ENCODE measurements at regions not wholly inside any gene's neighbourhood (a gene's known extent, or its start where the extent isn't known, plus 50 kb on each side); places are given as distances from the start of the nearest gene placed in this dataset.

- DNase-seq (ENCODE audit: low read depth): no peak
- TF ChIP-seq CTCF (IDR thresholded peaks at IDR 0.05; ENCODE audit: insufficient read depth, low read length): no peak
- no peak overlapping the region for H3K4me3 ChIP-seq (ENCODE audit: low read depth, low read length)
Measured at GRCh38 chr13:89950225-89950624, 1397.3 kb upstream of the MIR17HG start.

GRCh38 chr13:89951341-89951740 is 1396.1 kb upstream of the MIR17HG start:
- no peak overlapping the region for H3K4me3 ChIP-seq (ENCODE audit: low read depth, low read length)
- DNase-seq (ENCODE audit: low read depth): no peak
- no peak for TF ChIP-seq CTCF (IDR thresholded peaks at IDR 0.05; ENCODE audit: insufficient read depth, low read length)

GRCh38 chr13:89953581-89953980 is 1393.9 kb upstream of the MIR17HG start:
- no peak for DNase-seq (ENCODE audit: low read depth)
- H3K4me3 ChIP-seq (ENCODE audit: low read depth, low read length): no peak overlapping the region
- TF ChIP-seq CTCF (IDR thresholded peaks at IDR 0.05; ENCODE audit: insufficient read depth, low read length): no peak

- TF ChIP-seq CTCF (IDR thresholded peaks at IDR 0.05; ENCODE audit: insufficient read depth, low read length): no peak
Measured at GRCh38 chr13:89955773-89956172, 1391.7 kb upstream of the MIR17HG start.

GRCh38 chr13:89959074-89959473 is 1388.4 kb upstream of the MIR17HG start:
- DNase-seq (ENCODE audit: low read depth): no peak
- no peak for TF ChIP-seq CTCF (IDR thresholded peaks at IDR 0.05; ENCODE audit: insufficient read depth, low read length)
- no peak overlapping the region for H3K4me3 ChIP-seq (ENCODE audit: low read depth, low read length)

More at GRCh38 chr13:89955773-89956172, 1391.7 kb upstream of the MIR17HG start:
- no peak overlapping the region for H3K4me3 ChIP-seq (ENCODE audit: low read depth, low read length)
- no peak for DNase-seq (ENCODE audit: low read depth)

GRCh38 chr13:89965252-89965651 is 1382.2 kb upstream of the MIR17HG start:
- no peak for TF ChIP-seq CTCF (IDR thresholded peaks at IDR 0.05; ENCODE audit: insufficient read depth, low read length)
- DNase-seq (ENCODE audit: low read depth): no peak
- no peak overlapping the region for H3K4me3 ChIP-seq (ENCODE audit: low read depth, low read length)

- DNase-seq (ENCODE audit: low read depth): no peak
- H3K4me3 ChIP-seq (ENCODE audit: low read depth, low read length): no peak overlapping the region
- no peak for TF ChIP-seq CTCF (IDR thresholded peaks at IDR 0.05; ENCODE audit: insufficient read depth, low read length)
Measured at GRCh38 chr13:89966524-89966923, 1381.0 kb upstream of the MIR17HG start.
